22Rv1 (cell line): ENCODE measurements at regions not wholly inside any gene's neighbourhood (a gene's known extent, or its start where the extent isn't known, plus 50 kb on each side); places are given as distances from the start of the nearest gene placed in this dataset.

Experiments
- H3K27ac ChIP-seq: fragments of 450-650 bp; 2 replicates; pipeline ENCODE4 v1.5.1; 2017
- ZFX ChIP-seq: fragments of 450-650 bp; IDR thresholded peaks from 2 replicates; pipeline ENCODE4 v1.6.1; 2017; ENCODE audit warnings: antibody characterized with exemption, borderline replicate concordance
- TF ChIP-seq, protein P1 (sequence below): fragments of 450-650 bp; IDR thresholded peaks from 2 replicates; pipeline ENCODE4 v1.5.1; 2017; ENCODE audit warnings: mild to moderate bottlenecking

DNA sequence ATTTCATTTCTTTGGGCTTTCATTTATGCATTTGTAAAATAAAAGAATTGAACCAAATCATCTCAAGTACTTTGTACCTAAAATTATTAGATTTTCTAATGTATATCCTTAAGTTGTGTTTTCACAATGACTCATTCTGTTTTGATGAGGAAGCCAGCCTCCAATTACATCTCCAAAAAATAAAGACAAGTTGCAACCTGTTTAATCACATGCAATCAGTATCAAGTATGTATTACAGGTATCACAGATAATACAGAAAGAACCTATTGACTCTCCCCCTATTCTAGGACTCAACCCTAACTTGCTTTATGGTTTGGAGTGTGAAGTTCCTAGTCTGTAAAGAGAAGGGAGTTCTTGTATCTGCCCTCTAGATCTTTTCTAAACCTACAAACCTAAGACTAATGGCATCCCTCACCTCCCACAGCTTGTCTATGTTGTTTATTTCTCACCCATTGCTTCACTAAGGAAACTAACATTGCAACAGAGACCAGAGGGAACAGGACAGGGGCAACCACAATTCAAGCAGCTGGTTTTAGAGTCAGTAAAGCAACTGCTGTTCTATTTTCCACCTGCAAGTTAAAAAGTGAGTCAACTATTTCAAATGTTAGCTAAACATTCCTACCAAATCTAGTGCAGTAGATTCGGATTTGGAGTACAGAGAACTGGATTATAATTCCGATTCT lies 141.1 kb upstream of the ETAA1 start:
- H3K27ac ChIP-seq: no peak overlapping the region
- TF ChIP-seq, protein P1, sequence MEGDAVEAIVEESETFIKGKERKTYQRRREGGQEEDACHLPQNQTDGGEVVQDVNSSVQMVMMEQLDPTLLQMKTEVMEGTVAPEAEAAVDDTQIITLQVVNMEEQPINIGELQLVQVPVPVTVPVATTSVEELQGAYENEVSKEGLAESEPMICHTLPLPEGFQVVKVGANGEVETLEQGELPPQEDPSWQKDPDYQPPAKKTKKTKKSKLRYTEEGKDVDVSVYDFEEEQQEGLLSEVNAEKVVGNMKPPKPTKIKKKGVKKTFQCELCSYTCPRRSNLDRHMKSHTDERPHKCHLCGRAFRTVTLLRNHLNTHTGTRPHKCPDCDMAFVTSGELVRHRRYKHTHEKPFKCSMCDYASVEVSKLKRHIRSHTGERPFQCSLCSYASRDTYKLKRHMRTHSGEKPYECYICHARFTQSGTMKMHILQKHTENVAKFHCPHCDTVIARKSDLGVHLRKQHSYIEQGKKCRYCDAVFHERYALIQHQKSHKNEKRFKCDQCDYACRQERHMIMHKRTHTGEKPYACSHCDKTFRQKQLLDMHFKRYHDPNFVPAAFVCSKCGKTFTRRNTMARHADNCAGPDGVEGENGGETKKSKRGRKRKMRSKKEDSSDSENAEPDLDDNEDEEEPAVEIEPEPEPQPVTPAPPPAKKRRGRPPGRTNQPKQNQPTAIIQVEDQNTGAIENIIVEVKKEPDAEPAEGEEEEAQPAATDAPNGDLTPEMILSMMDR: no peak
- TF ChIP-seq ZFX: no peak

DNA sequence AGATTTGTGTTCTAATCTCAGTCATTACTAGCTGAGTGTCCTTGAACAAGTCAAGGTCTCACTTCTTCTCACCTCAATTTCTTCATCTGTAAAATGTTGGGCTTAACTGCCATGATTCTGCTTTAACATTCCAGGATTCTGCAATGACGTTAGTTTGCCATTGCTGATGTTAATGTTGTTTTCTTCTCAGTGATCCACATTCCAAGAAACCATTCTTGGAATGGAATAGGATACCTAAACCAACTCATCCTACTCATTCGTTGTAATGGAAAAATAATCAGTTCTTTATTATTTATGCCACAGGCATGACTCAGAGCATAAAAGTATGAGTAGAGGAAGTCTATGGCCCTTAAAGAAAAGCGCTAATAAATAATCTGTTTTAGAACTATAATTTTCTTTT lies 140.2 kb upstream of the ETAA1 start:
- no peak for TF ChIP-seq ZFX
- TF ChIP-seq, protein P1: no peak
- no peak overlapping the region for H3K27ac ChIP-seq

DNA sequence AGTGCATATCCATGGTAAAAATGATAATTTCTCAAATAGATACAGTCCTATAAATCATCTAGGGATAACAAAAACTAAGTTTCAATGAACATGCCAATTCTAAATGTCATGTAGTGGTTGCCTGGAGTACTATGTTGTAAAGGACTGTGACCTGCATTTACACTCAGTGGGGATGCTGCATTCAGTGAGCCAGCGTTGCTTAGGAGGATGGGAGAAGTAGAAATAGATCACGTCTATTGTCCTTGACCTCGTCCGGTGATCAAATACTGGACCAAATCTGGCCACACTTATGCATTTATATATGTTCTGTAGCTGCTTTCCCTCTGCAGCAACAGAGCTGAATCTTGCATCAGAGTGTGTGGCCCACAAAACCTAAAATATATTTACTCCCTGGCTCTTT lies 139.0 kb upstream of the ETAA1 start:
- TF ChIP-seq, protein P1: no peak
- no peak for TF ChIP-seq ZFX
- no peak overlapping the region for H3K27ac ChIP-seq

DNA sequence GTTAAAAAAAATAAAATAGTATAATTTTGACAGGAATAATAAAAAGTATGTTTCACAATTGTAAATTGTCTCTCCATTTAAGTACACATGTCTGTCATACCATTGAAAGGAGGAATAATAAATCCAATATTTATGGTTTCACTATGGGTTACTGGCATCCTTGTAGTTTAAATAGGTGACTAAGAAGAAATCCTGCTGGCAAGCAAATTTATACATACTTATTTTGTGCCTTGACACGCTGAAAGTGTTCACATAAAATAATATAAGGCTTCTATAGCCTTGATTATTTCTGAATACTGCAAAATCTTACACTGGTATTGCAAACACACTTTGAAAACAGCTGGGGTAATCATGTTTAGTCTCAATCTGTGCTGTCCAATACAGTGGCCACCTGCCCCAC lies 138.3 kb upstream of the ETAA1 start:
- H3K27ac ChIP-seq: no peak overlapping the region
- TF ChIP-seq ZFX: no peak
- TF ChIP-seq, protein P1: no peak

DNA sequence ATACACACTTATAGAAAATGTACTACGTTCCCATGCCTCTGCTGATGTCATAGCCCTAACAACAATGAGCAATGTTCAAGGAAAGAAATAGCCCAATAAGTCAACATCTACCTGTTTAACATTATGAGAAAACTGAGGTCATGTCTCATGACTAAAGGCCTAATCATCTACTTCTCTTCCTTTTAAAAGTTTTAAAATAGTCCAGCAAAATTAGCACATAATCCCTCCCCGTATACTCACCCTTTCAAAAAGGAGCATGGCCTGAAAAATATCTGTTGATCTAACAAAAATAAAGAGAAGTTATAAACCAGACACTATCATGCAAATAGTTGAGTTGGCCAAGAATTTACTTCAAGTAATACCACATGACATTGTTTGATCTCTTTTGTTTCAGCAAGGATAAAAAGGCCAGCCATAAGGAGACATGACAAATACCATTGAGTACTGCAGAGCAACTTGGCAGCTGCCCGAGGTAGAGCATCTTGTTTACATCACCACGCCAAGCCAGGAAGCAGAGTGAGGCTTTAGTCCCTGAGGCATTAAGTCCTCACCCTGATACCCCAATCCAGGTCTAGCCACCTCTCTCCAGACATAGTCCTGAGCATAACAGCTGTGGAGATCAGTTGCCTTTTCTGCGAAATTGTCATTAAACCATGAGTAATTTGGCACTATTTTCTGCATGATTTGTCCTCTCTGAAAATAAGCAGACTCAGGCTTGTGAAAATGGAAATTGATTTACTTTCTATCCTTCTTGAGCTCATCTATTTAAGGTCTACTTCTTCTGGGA lies 137.4 kb upstream of the ETAA1 start:
- no peak overlapping the region for H3K27ac ChIP-seq
- no peak for TF ChIP-seq ZFX
- TF ChIP-seq, protein P1: no peak

DNA sequence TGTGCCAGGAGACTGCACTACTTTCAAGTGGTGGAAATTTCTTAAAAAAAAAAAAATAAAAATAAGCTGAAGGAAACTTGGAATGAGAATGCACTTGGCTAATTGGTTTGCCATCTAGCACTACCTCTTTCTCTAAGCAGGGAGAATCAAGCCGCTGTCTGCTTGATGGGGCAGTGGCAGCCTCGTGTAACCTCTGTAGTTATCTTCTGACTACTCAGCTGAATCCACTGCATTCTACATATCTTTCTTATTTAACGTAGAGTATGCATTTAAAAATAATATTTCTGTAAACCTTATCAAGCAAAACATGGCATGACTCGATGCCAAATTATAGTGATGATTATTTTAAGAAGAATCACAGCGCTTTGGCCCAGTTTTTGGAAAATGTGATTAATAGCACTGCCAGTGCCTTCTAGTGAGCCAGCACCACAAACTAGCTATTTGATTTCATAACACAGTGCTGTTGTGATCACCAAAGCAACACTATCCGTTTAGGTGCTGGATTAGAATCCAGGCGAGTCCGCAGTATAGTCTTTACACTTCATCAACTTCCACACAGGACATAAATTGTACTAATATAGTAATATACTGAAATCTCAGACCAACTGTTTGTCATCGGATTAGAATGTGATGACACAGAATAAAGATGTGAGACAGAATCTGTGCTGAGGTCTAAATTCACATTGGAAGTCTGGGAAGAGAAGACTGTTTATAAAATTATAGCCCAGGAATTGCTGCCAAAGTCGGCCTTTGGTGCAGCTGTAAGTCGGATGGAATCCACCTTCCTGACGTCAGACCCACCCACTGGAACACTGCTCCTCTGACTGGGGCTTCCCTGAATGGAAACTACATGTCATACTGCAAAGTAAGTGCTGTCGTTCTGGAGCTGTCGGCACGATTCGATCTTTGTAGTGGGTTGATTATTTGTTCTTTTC lies 136.5 kb upstream of the ETAA1 start:
- no peak overlapping the region for H3K27ac ChIP-seq
- TF ChIP-seq, protein P1: no peak
- TF ChIP-seq ZFX: no peak
